OCI-LY1 (cell line): ENCODE measurements at regions not wholly inside any gene's neighbourhood (a gene's known extent, or its start where the extent isn't known, plus 50 kb on each side); places are given as distances from the start of the nearest gene placed in this dataset.

ENCODE experiments used
- H2AFZ ChIP-seq: fragments of 200-600 bp; sonication (generic), shearing (Covaris generic); 2 replicates; pipeline ENCODE4 v1.6.0; 2014; ENCODE audit warnings: antibody characterized with exemption, mild to moderate bottlenecking, low read length
- H3F3A ChIP-seq: fragments of 200-600 bp; sonication (generic), shearing (Covaris generic); 2 replicates; pipeline ENCODE4 v1.6.0; 2014; ENCODE audit warnings: mild to moderate bottlenecking, antibody characterized with exemption, low read length, moderate library complexity; ENCODE audit not compliant: insufficient read depth
- H3K27ac ChIP-seq: fragments of 200-600 bp; sonication (generic); 2 replicates; pipeline ENCODE4 v1.5.1; 2014; ENCODE audit warnings: low read length, mixed run types, mild to moderate bottlenecking, low read depth; ENCODE audit not compliant: poor library complexity, severe bottlenecking
- H3K27me3 ChIP-seq: fragments of 200-600 bp; sonication (generic); 2 replicates; pipeline ENCODE4 v1.6.0; 2014; ENCODE audit warnings: antibody characterized with exemption, mild to moderate bottlenecking, low read length, moderate library complexity; ENCODE audit not compliant: insufficient read depth
- H3K36me3 ChIP-seq: fragments of 200-600 bp; sonication (generic); 2 replicates; pipeline ENCODE4 v1.6.1; 2014; ENCODE audit warnings: mild to moderate bottlenecking, antibody characterized with exemption, low read length, moderate library complexity, mixed read lengths; ENCODE audit not compliant: insufficient read depth
- H3K4me1 ChIP-seq: fragments of 200-600 bp; sonication (generic); 2 replicates; pipeline ENCODE4 v1.5.1; 2014; ENCODE audit warnings: mild to moderate bottlenecking, low read length, moderate library complexity; ENCODE audit not compliant: insufficient read depth, severe bottlenecking
- H3K4me2 ChIP-seq: fragments of 200-600 bp; sonication (generic), shearing (Covaris generic); 2 replicates; pipeline ENCODE4 v1.6.1; 2014; ENCODE audit warnings: low read length
- H3K4me3 ChIP-seq: fragments of 200-600 bp; sonication (generic); 2 replicates; pipeline ENCODE4 v1.5.1; 2014; ENCODE audit warnings: low read length, low read depth, mild to moderate bottlenecking, mixed read lengths; ENCODE audit not compliant: poor library complexity, severe bottlenecking
- H3K79me2 ChIP-seq: fragments of 200-600 bp; shearing (Covaris generic); 2 replicates; pipeline ENCODE4 v1.6.1; 2016; ENCODE audit warnings: mixed run types, low read length, mixed read lengths; ENCODE audit not compliant: insufficient read depth
- H3K9ac ChIP-seq: fragments of 200-600 bp; sonication (generic), shearing (Covaris generic); 2 replicates; pipeline ENCODE4 v1.6.1; 2014; ENCODE audit warnings: mild to moderate bottlenecking, low read length, mixed read lengths
- H3K9me2 ChIP-seq: fragments of 200-600 bp; sonication (generic), shearing (Covaris generic); 2 replicates; pipeline ENCODE4 v1.6.1; 2014; ENCODE audit warnings: low read depth, mild to moderate bottlenecking, low read length, mixed read lengths
- H3K9me3 ChIP-seq: fragments of 200-600 bp; shearing (Covaris generic); 2 replicates; pipeline ENCODE4 v1.6.1; 2014; ENCODE audit warnings: low read length, mixed read lengths
- H4K20me1 ChIP-seq: fragments of 200-600 bp; sonication (generic), shearing (Covaris generic); 2 replicates; pipeline ENCODE4 v1.6.0; 2016; ENCODE audit warnings: mild to moderate bottlenecking, low read length; ENCODE audit not compliant: insufficient read depth
- EZH2 ChIP-seq: fragments of 200-600 bp; sonication (generic), shearing (Covaris generic); IDR thresholded peaks from 2 replicates; pipeline ENCODE4 v1.8.0; 2017; ENCODE audit warnings: borderline replicate concordance, mixed run types, mild to moderate bottlenecking, antibody characterized with exemption, low read length, moderate library complexity, mixed read lengths
- TF ChIP-seq, protein P1 (sequence below): fragments of 200-600 bp; sonication (generic), shearing (Covaris generic); IDR thresholded peaks from 2 replicates; pipeline ENCODE4 v1.5.1; 2017; ENCODE audit warnings: mild to moderate bottlenecking, antibody characterized with exemption, low read length, moderate library complexity, mixed read lengths

DNA sequence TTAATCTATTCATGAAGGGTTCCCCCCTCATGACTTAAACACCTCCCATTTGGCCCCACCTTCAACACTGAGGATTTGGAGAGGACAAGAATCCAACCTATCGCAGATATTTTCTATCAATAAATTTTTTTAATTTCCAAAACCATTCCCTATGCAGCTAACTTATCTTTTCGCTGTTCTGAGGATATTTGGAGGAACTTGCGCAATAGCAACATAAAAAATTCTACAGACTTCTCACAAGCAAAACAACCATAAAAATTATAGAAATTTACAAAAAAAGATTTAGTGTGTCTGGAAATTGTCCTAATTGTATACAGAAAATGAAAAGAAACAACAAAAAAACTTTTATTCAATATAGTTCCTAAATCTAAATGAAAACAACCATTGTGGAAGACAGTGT is 1472.7 kb upstream of the ZEB2 start:
- Histone ChIP-seq H3K4me2 (no peak overlapping the region), H3K27me3 (no peaks in the 10 kb centered on the region), H3F3A (no peaks in the 10 kb centered on the region), H3K79me2 (no peaks in the 10 kb centered on the region), H3K36me3 (no peaks in the 10 kb centered on the region), H4K20me1 (no peaks in the 10 kb centered on the region), H3K9me2 (no peaks in the 10 kb centered on the region), H3K9me3 (peaks cover 6% of the 10 kb centered on the region), H3K4me1 (no peaks in the 10 kb centered on the region), H2AFZ (no peak overlapping the region), H3K9ac (no peak overlapping the region), H3K4me3 (no peak overlapping the region), H3K27ac (no peak overlapping the region)
- no peak for TF ChIP-seq EZH2
- TF ChIP-seq, protein P1, sequence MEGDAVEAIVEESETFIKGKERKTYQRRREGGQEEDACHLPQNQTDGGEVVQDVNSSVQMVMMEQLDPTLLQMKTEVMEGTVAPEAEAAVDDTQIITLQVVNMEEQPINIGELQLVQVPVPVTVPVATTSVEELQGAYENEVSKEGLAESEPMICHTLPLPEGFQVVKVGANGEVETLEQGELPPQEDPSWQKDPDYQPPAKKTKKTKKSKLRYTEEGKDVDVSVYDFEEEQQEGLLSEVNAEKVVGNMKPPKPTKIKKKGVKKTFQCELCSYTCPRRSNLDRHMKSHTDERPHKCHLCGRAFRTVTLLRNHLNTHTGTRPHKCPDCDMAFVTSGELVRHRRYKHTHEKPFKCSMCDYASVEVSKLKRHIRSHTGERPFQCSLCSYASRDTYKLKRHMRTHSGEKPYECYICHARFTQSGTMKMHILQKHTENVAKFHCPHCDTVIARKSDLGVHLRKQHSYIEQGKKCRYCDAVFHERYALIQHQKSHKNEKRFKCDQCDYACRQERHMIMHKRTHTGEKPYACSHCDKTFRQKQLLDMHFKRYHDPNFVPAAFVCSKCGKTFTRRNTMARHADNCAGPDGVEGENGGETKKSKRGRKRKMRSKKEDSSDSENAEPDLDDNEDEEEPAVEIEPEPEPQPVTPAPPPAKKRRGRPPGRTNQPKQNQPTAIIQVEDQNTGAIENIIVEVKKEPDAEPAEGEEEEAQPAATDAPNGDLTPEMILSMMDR: no peak

DNA sequence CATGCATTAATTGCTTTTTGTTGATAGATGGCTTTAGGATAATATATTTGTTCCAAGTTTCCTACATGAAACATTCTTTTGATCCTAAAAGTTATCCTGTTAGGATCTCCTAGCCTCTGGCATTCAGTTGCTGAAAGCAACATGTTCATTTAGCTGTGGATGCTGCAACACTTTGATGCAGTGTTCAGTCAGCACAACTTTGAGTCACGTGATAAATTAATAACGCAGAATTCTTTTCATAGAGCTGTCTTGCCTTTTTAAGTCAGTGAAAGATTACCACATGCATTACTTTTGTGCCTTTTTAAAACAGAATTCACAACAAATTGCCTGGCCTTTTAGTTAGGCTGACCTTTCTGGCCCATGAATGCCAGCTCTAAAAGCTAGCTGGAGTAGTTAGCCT is 1467.9 kb upstream of the ZEB2 start:
- no peak overlapping the region for H2AFZ ChIP-seq
- no peaks in the 10 kb centered on the region for H3K9me3 ChIP-seq
- no peaks in the 10 kb centered on the region for H3K4me1 ChIP-seq
- H3K27ac ChIP-seq: no peak overlapping the region
- H3K36me3 ChIP-seq: no peaks in the 10 kb centered on the region
- H3K9me2 ChIP-seq: no peaks in the 10 kb centered on the region
- no peak for TF ChIP-seq EZH2
- TF ChIP-seq, protein P1: no peak
- no peaks in the 10 kb centered on the region for H3K79me2 ChIP-seq
- no peak overlapping the region for H3K4me2 ChIP-seq
- no peaks in the 10 kb centered on the region for H4K20me1 ChIP-seq
- no peaks in the 10 kb centered on the region for H3K27me3 ChIP-seq
- H3K4me3 ChIP-seq: no peak overlapping the region
- H3K9ac ChIP-seq: no peak overlapping the region
- H3F3A ChIP-seq: no peaks in the 10 kb centered on the region

DNA sequence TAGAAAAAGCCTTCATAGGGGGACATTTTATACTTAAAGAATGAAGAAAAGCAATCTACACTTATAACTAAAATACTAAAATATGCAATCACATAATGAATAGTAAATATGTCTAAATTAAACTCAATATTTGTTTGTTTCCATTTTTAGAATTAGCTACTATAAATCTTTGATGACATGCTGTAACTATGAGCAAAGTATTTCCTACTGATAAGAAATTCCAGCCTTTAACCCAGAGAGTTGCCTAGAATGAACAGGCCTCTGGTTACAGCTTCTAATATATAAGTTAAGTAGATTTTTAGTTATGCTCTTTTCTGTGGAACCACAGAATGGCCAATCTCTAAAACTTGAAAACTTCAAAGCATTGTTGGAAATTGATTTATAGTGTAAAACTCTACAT is 1465.6 kb upstream of the ZEB2 start:
- no peaks in the 10 kb centered on the region for H3K4me1 ChIP-seq
- H3K9me2 ChIP-seq: no peaks in the 10 kb centered on the region
- H3K27me3 ChIP-seq: no peaks in the 10 kb centered on the region
- H3K4me3 ChIP-seq: no peak overlapping the region
- H3K9me3 ChIP-seq: no peaks in the 10 kb centered on the region
- no peak overlapping the region for H3K4me2 ChIP-seq
- H2AFZ ChIP-seq: no peak overlapping the region
- H3K36me3 ChIP-seq: no peaks in the 10 kb centered on the region
- no peak for TF ChIP-seq EZH2
- TF ChIP-seq, protein P1: no peak
- no peaks in the 10 kb centered on the region for H4K20me1 ChIP-seq
- no peaks in the 10 kb centered on the region for H3K79me2 ChIP-seq
- H3K9ac ChIP-seq: no peak overlapping the region
- H3F3A ChIP-seq: no peaks in the 10 kb centered on the region
- H3K27ac ChIP-seq: no peak overlapping the region
